Fibroblast of lung (primary cell): ENCODE measurements at regions not wholly inside any gene's neighbourhood (a gene's known extent, or its start where the extent isn't known, plus 50 kb on each side); places are given as distances from the start of the nearest gene placed in this dataset.

ENCODE experiments used
- DNase-seq, 2 donors: peaks; one replicate each; pipeline versions ENCODE4 v3.0.0 to v3.0.0-alpha.2; 2010; ENCODE audit warnings: low read depth in 2 of 2
- H2AFZ ChIP-seq: 2 replicates; pipeline ENCODE4 v1.5.1; 2012; ENCODE audit warnings: low read length, control low read depth, inconsistent platforms
- H3K27ac ChIP-seq: 2 replicates; pipeline ENCODE4 v1.5.1; 2011; ENCODE audit warnings: low read length, control low read depth; ENCODE audit not compliant: insufficient read depth
- H3K27me3 ChIP-seq: 2 replicates; pipeline ENCODE4 v1.5.1; 2011; ENCODE audit warnings: mild to moderate bottlenecking, low read length; ENCODE audit not compliant: control insufficient read depth, insufficient read depth
- H3K36me3 ChIP-seq: 2 replicates; pipeline ENCODE4 v1.5.1; 2011; ENCODE audit warnings: low read length; ENCODE audit not compliant: control insufficient read depth, insufficient read depth
- H3K4me1 ChIP-seq: 2 replicates; pipeline ENCODE4 v1.5.1; 2011; ENCODE audit warnings: low read length; ENCODE audit not compliant: control insufficient read depth, insufficient read depth; ENCODE audit errors: extremely low read depth
- H3K4me2 ChIP-seq: 2 replicates; pipeline ENCODE4 v1.5.1; 2011; ENCODE audit warnings: low read length, control low read depth; ENCODE audit not compliant: insufficient read depth; ENCODE audit errors: extremely low read depth
- H3K4me3 ChIP-seq, 4 experiments: fragments of 200-600 bp in 1 of 4; sonication (generic) in 1 of 4; replicated peaks in 1 of 4; 2 replicates each; pipeline ENCODE4 v1.5.1; 2011 to 2016; ENCODE audit warnings: low read length in 4 of 4, low read depth in 3 of 4, mild to moderate bottlenecking in 3 of 4, control low read depth in 2 of 4, inconsistent platforms in 1 of 4, mixed read lengths in 1 of 4; ENCODE audit not compliant: insufficient read depth in 1 of 4; ENCODE audit errors: control extremely low read depth in 1 of 4
- H3K79me2 ChIP-seq: 2 replicates; pipeline ENCODE4 v1.5.1; 2012; ENCODE audit warnings: mild to moderate bottlenecking, low read length, inconsistent platforms; ENCODE audit not compliant: control insufficient read depth, insufficient read depth
- H3K9ac ChIP-seq: 2 replicates; pipeline ENCODE4 v1.5.1; 2011; ENCODE audit warnings: mild to moderate bottlenecking, low read length, control low read depth; ENCODE audit not compliant: insufficient read depth
- H3K9me3 ChIP-seq: 2 replicates; pipeline ENCODE4 v1.5.1; 2012; ENCODE audit warnings: low read depth, low read length; ENCODE audit not compliant: control insufficient read depth, insufficient read depth
- H4K20me1 ChIP-seq: 2 replicates; pipeline ENCODE4 v1.5.1; 2011; ENCODE audit warnings: low read length; ENCODE audit not compliant: control insufficient read depth, insufficient read depth; ENCODE audit errors: extremely low read depth
- CTCF ChIP-seq, 2 donors: IDR thresholded peaks in 1 of 2; conservative IDR thresholded peaks in 1 of 2; 1 replicate in 1 of 2; 2 replicates in 1 of 2; pipeline ENCODE4 v1.5.1; 2011 to 2012; ENCODE audit warnings: low read length in 2 of 2, control low read depth in 1 of 2, inconsistent platforms in 1 of 2, low read depth in 1 of 2, mild to moderate bottlenecking in 1 of 2
- EZH2 ChIP-seq: IDR thresholded peaks from 2 replicates; pipeline ENCODE4 v1.5.1; 2012; ENCODE audit warnings: low read length, control low read depth, mild to moderate bottlenecking; ENCODE audit errors: missing control alignments

DNA sequence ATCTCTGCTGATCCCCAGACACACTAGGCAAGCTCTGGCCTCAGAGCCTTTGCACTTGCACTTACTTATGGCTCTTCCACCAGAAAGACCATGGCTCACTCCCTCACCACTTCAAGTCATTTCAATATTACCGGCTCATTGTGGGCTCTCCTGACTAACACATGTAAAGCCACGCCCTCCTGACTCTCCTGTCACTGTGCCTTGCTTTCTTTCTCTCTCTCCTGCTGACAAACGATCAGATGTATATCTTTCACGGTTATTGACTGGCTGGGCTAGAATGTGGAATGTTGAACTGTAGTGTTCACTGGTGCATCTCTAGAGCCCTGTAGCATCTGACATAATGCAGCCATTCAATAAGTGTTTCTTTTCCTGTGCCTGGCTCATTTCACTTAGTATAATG is 425.1 kb downstream of the RAB28 start:
- H3K27ac ChIP-seq, result no peak overlapping the region
- TF ChIP-seq EZH2, result no peak
- TF ChIP-seq CTCF (conservative IDR thresholded peaks at IDR 0.05 in 1 of 2, IDR thresholded peaks at IDR 0.05 in 1 of 2; ENCODE audit: low read depth in 1 of 2, low read length in 2 of 2), result no peak
- H3K9ac ChIP-seq, result no peak overlapping the region
- H3K27me3 ChIP-seq, result no peaks in the 10 kb centered on the region
- no peaks in the 10 kb centered on the region for H3K79me2 ChIP-seq
- no peak for DNase-seq
- H3K36me3 ChIP-seq, result no peaks in the 10 kb centered on the region
- no peak overlapping the region for H3K4me2 ChIP-seq
- no peaks in the 10 kb centered on the region for H4K20me1 ChIP-seq
- H3K9me3 ChIP-seq, result no peaks in the 10 kb centered on the region
- H2AFZ ChIP-seq, result no peak overlapping the region
- H3K4me1 ChIP-seq, result no peaks in the 10 kb centered on the region
- H3K4me3 ChIP-seq, result no peak overlapping the region

GRCh38 chr4:13056630-13057189 is 427.4 kb downstream of the RAB28 start:
- Histone ChIP-seq H3K79me2 (no peaks in the 10 kb centered on the region), H3K4me2 (no peak overlapping the region)

GRCh38 chr4:13054420-13054970 is 429.6 kb downstream of the RAB28 start:
- H2AFZ ChIP-seq, result no peak overlapping the region
- H3K9me3 ChIP-seq, result no peaks in the 10 kb centered on the region
- no peak overlapping the region for H3K4me2 ChIP-seq
- no peaks in the 10 kb centered on the region for H3K4me1 ChIP-seq
- DNase-seq, result no peak
- no peaks in the 10 kb centered on the region for H4K20me1 ChIP-seq
- H3K27me3 ChIP-seq, result no peaks in the 10 kb centered on the region
- H3K9ac ChIP-seq, result no peak overlapping the region
- TF ChIP-seq CTCF (conservative IDR thresholded peaks at IDR 0.05 in 1 of 2, IDR thresholded peaks at IDR 0.05 in 1 of 2; ENCODE audit: low read depth in 1 of 2, low read length in 2 of 2) (no peak), EZH2 (no peak)
- no peaks in the 10 kb centered on the region for H3K79me2 ChIP-seq
- no peaks in the 10 kb centered on the region for H3K36me3 ChIP-seq
- no peak overlapping the region for H3K27ac ChIP-seq
- H3K4me3 ChIP-seq, result no peak overlapping the region

More at GRCh38 chr4:13056630-13057189, 427.4 kb downstream of the RAB28 start:
- Histone ChIP-seq H3K27ac (no peak overlapping the region), H4K20me1 (no peaks in the 10 kb centered on the region), H3K9me3 (no peaks in the 10 kb centered on the region), H3K4me1 (no peaks in the 10 kb centered on the region), H3K27me3 (no peaks in the 10 kb centered on the region), H3K4me3 (no peak overlapping the region), H3K36me3 (no peaks in the 10 kb centered on the region), H2AFZ (no peak overlapping the region), H3K9ac (no peak overlapping the region)
- DNase-seq, result no peak
- TF ChIP-seq EZH2 (no peak), CTCF (conservative IDR thresholded peaks at IDR 0.05 in 1 of 2, IDR thresholded peaks at IDR 0.05 in 1 of 2; ENCODE audit: low read depth in 1 of 2, low read length in 2 of 2) (no peak)
